HFFc6 (cell line): ENCODE measurements at regions not wholly inside any gene's neighbourhood (a gene's known extent, or its start where the extent isn't known, plus 50 kb on each side); places are given as distances from the start of the nearest gene placed in this dataset.
"Not testable (repeated sequence)": the region's sequence is repeated elsewhere in the genome, so short reads cannot be mapped to it uniquely, and the experiment has no call there.

Source experiments
- DNase-seq: peaks from one replicate; pipeline ENCODE4 v3.0.0-alpha.2; 2018
- H3K27ac Mint-ChIP-seq: 2 replicates; pipeline ENCODE4 v1.8.0; 2020; ENCODE audit warnings: mild to moderate bottlenecking, mixed read lengths
- H3K27me3 Mint-ChIP-seq: 2 replicates; pipeline ENCODE4 v1.8.0; 2021; ENCODE audit warnings: mild to moderate bottlenecking, moderate library complexity, mixed read lengths; ENCODE audit not compliant: insufficient read depth
- H3K36me3 Mint-ChIP-seq: 2 replicates; pipeline ENCODE4 v1.8.0; 2021; ENCODE audit warnings: low read depth, mixed read lengths
- H3K4me1 Mint-ChIP-seq: 2 replicates; pipeline ENCODE4 v1.8.0; 2020; ENCODE audit warnings: low read depth, mixed read lengths
- H3K4me3 Mint-ChIP-seq: 2 replicates; pipeline ENCODE4 v1.8.0; 2020; ENCODE audit warnings: mild to moderate bottlenecking, moderate library complexity, mixed read lengths
- H3K9me3 Mint-ChIP-seq: 2 replicates; pipeline ENCODE4 v1.8.0; 2020; ENCODE audit warnings: mild to moderate bottlenecking, mixed read lengths
- CTCF ChIP-seq: fragments of 200-600 bp; sonication (generic); IDR thresholded peaks from 2 replicates; pipeline ENCODE4 v1.5.0; 2021; ENCODE audit warnings: antibody characterized with exemption, mild to moderate bottlenecking

GRCh38 chr6:11942185-11942864 is 69.8 kb upstream of the HIVEP1 start:
- Mint-ChIP-seq H3K36me3 (no peaks in the 10 kb centered on the region), H3K27ac (no peak overlapping the region), H3K4me3 (no peak overlapping the region), H3K27me3 (no peaks in the 10 kb centered on the region), H3K9me3 (no peaks in the 10 kb centered on the region), H3K4me1 (no peaks in the 10 kb centered on the region)
- no peak for TF ChIP-seq CTCF
- DNase-seq = no peak

GRCh38 chr6:11940532-11941166 is 71.5 kb upstream of the HIVEP1 start:
- H3K27me3 Mint-ChIP-seq, H3K9me3 Mint-ChIP-seq, H3K4me3 Mint-ChIP-seq, H3K4me1 Mint-ChIP-seq, DNase-seq, H3K27ac Mint-ChIP-seq, H3K36me3 Mint-ChIP-seq: not testable (repeated sequence)

- Mint-ChIP-seq H3K27ac (no peak overlapping the region; the same call in 1 of the 2 replicates), H3K4me3 (no peak overlapping the region), H3K9me3 (no peaks in the 10 kb centered on the region), H3K36me3 (no peaks in the 10 kb centered on the region), H3K27me3 (no peaks in the 10 kb centered on the region), H3K4me1 (no peaks in the 10 kb centered on the region)
- TF ChIP-seq CTCF = no peak
- DNase-seq = no peak
Measured at GRCh38 chr6:11938285-11938890, 73.7 kb upstream of the HIVEP1 start.

GRCh38 chr6:11934638-11935037 is 77.5 kb upstream of the HIVEP1 start:
- no peaks in the 10 kb centered on the region for H3K36me3 Mint-ChIP-seq
- TF ChIP-seq CTCF = no peak

GRCh38 chr6:11932892-11933291 is 79.2 kb upstream of the HIVEP1 start:
- not testable (repeated sequence) for H3K36me3 Mint-ChIP-seq, H3K9me3 Mint-ChIP-seq, H3K27me3 Mint-ChIP-seq, H3K4me3 Mint-ChIP-seq, H3K27ac Mint-ChIP-seq, DNase-seq, H3K4me1 Mint-ChIP-seq

More at GRCh38 chr6:11934638-11935037, 77.5 kb upstream of the HIVEP1 start:
- DNase-seq = no peak
- H3K9me3 Mint-ChIP-seq = no peaks in the 10 kb centered on the region
- H3K4me3 Mint-ChIP-seq = no peak overlapping the region
- H3K27ac Mint-ChIP-seq = no peak overlapping the region
- no peaks in the 10 kb centered on the region for H3K4me1 Mint-ChIP-seq
- H3K27me3 Mint-ChIP-seq = no peaks in the 10 kb centered on the region

GRCh38 chr6:11931296-11932035 is 80.6 kb upstream of the HIVEP1 start:
- H3K36me3 Mint-ChIP-seq = no peaks in the 10 kb centered on the region
- no peak overlapping the region for H3K4me3 Mint-ChIP-seq
- H3K9me3 Mint-ChIP-seq = no peaks in the 10 kb centered on the region
- H3K27me3 Mint-ChIP-seq = no peaks in the 10 kb centered on the region; the same call in 1 of the 2 replicates
- no peaks in the 10 kb centered on the region for H3K4me1 Mint-ChIP-seq
- H3K27ac Mint-ChIP-seq = no peak overlapping the region
- no peak for TF ChIP-seq CTCF
- DNase-seq = no peak

- not testable (repeated sequence) for DNase-seq, H3K4me1 Mint-ChIP-seq, H3K27ac Mint-ChIP-seq, H3K4me3 Mint-ChIP-seq, H3K36me3 Mint-ChIP-seq, H3K9me3 Mint-ChIP-seq, H3K27me3 Mint-ChIP-seq
Measured at GRCh38 chr6:11930834-11931233, 81.3 kb upstream of the HIVEP1 start.
